DOHH2 (cell line): ENCODE measurements at regions not wholly inside any gene's neighbourhood (a gene's known extent, or its start where the extent isn't known, plus 50 kb on each side); places are given as distances from the start of the nearest gene placed in this dataset.
"Not testable (repeated sequence)": the region's sequence is repeated elsewhere in the genome, so short reads cannot be mapped to it uniquely, and the experiment has no call there.

Experiments used
- CTCF ChIP-seq: fragments of 200-600 bp; sonication (generic); IDR thresholded peaks from one replicate; pipeline ENCODE4 v1.5.1; 2014; ENCODE audit warnings: antibody characterized with exemption, mild to moderate bottlenecking, low read depth, low read length; ENCODE audit not compliant: poor library complexity, severe bottlenecking
- EZH2phosphoT487 ChIP-seq: fragments of 200-600 bp; sonication (generic); IDR thresholded peaks from 2 replicates; pipeline ENCODE4 v1.6.1; 2017; ENCODE audit warnings: borderline replicate concordance, mild to moderate bottlenecking, antibody characterized with exemption, low read length, moderate library complexity, mixed read lengths

GRCh38 chr4:54993473-54994026, 131.8 kb downstream of the KDR start:
- not testable (repeated sequence) for TF ChIP-seq CTCF, EZH2phosphoT487
